IMR-90 (cell line): ENCODE measurements at regions not wholly inside any gene's neighbourhood (a gene's known extent, or its start where the extent isn't known, plus 50 kb on each side); places are given as distances from the start of the nearest gene placed in this dataset.

Source experiments
- ATAC-seq: fragments of 200-7000 bp; cut with Tn5 transposase; 2 replicates; pipeline ENCODE4 v1.9.1; 2020; ENCODE audit warnings: low read depth, mild to moderate bottlenecking, moderate library complexity
- BruUV-seq: library from RNA; stranded (reverse); fragments of 400-500 nt; replicated peaks from 2 replicates; lab custom pipeline; 2021; lab: Mats Ljungman, UMichigan
- CTCF ChIA-PET: fragments of 300-600 bp; formaldehyde crosslinking; extraction: SDS; loops from one replicate; lab custom pipeline; 2021; ENCODE audit warnings: antibody characterized with exemption; lab: Yijun Ruan, JAX
- POLR2A ChIA-PET: fragments of 300-600 bp; sonication (Branson Sonifier 250); formaldehyde crosslinking; loops from one replicate; lab custom pipeline; 2022; ENCODE audit warnings: antibody characterized with exemption; ENCODE audit not compliant: unreplicated experiment; lab: Charles Lee
- DNase-seq: peaks from one replicate; pipeline ENCODE4 v3.0.0; 2013
- H2AFZ ChIP-seq: replicated peaks from 2 replicates; pipeline ENCODE3; 2013; ENCODE audit warnings: low read length, mild to moderate bottlenecking; ENCODE audit not compliant: poor library complexity
- H2AK5ac ChIP-seq: 2 replicates; pipeline ENCODE4 v1.6.1; 2013; ENCODE audit warnings: low read depth, low read length, inconsistent platforms
- H2AK9ac ChIP-seq: replicated peaks from 2 replicates; pipeline ENCODE3; 2013; ENCODE audit warnings: mild to moderate bottlenecking, low read depth, low read length, moderate library complexity; ENCODE audit not compliant: poor library complexity
- H2BK120ac ChIP-seq: 2 replicates; pipeline ENCODE4 v1.6.1; 2013; ENCODE audit warnings: low read depth, low read length, inconsistent platforms
- H2BK15ac ChIP-seq: 3 replicates; pipeline ENCODE4 v1.6.1; 2013; ENCODE audit warnings: low read depth, low read length, inconsistent platforms
- H2BK20ac ChIP-seq: 2 replicates; pipeline ENCODE4 v1.6.1; 2013; ENCODE audit warnings: low read depth, mild to moderate bottlenecking, inconsistent platforms, low read length, moderate library complexity
- H2BK5ac ChIP-seq: 2 replicates; pipeline ENCODE4 v1.6.1; 2013; ENCODE audit warnings: mild to moderate bottlenecking, low read depth, low read length, inconsistent platforms; ENCODE audit not compliant: poor library complexity, severe bottlenecking
- H3K14ac ChIP-seq: replicated peaks from 2 replicates; pipeline ENCODE4 v1.6.1; 2013; ENCODE audit warnings: low read depth, low read length, inconsistent platforms
- H3K18ac ChIP-seq: 2 replicates; pipeline ENCODE4 v1.6.1; 2013; ENCODE audit warnings: low read depth, low read length, control low read depth
- H3K23ac ChIP-seq: 2 replicates; pipeline ENCODE4 v1.6.1; 2013; ENCODE audit warnings: low read depth, low read length, inconsistent platforms
- H3K27ac ChIP-seq: 2 replicates; pipeline ENCODE4 v1.5.1; 2013; ENCODE audit warnings: mild to moderate bottlenecking, control low read depth, low read length; ENCODE audit not compliant: insufficient read depth
- H3K27me3 ChIP-seq: 2 replicates; pipeline ENCODE4 v1.6.1; 2013; ENCODE audit warnings: low read length; ENCODE audit not compliant: control insufficient read depth, insufficient read depth
- H3K36me3 ChIP-seq: 2 replicates; pipeline ENCODE4 v1.6.1; 2013; ENCODE audit warnings: low read length, mixed read lengths; ENCODE audit not compliant: control insufficient read depth, insufficient read depth
- H3K4ac ChIP-seq: 2 replicates; pipeline ENCODE4 v1.6.1; 2013; ENCODE audit warnings: low read depth, low read length, inconsistent platforms
- H3K4me1 ChIP-seq: 2 replicates; pipeline ENCODE4 v1.6.1; 2013; ENCODE audit warnings: low read length, mixed read lengths; ENCODE audit not compliant: control insufficient read depth, insufficient read depth
- H3K4me2 ChIP-seq: 2 replicates; pipeline ENCODE4 v1.6.1; 2013; ENCODE audit warnings: low read depth, mild to moderate bottlenecking, control low read depth, low read length, moderate library complexity
- H3K4me3 ChIP-seq: 2 replicates; pipeline ENCODE4 v1.5.1; 2013; ENCODE audit warnings: low read depth, mild to moderate bottlenecking, control low read depth, low read length, moderate library complexity; ENCODE audit not compliant: insufficient read depth
- H3K56ac ChIP-seq: 2 replicates; pipeline ENCODE4 v1.6.1; 2013; ENCODE audit warnings: low read length, inconsistent platforms; ENCODE audit not compliant: insufficient read depth; ENCODE audit errors: extremely low read depth
- H3K79me1 ChIP-seq, 2 experiments: 2 replicates each; pipeline ENCODE4 v1.6.1; 2013; ENCODE audit warnings: low read length in 2 of 2, inconsistent platforms in 1 of 2, low read depth in 1 of 2
- H3K9ac ChIP-seq: 2 replicates; pipeline ENCODE4 v1.6.1; 2013; ENCODE audit warnings: low read depth, low read length, control low read depth
- H3K9me1 ChIP-seq: 2 replicates; pipeline ENCODE4 v1.6.1; 2013; ENCODE audit warnings: low read length, inconsistent platforms; ENCODE audit not compliant: insufficient read depth
- H3K9me3 ChIP-seq: 2 replicates; pipeline ENCODE4 v1.6.1; 2013; ENCODE audit warnings: low read length; ENCODE audit not compliant: control insufficient read depth, insufficient read depth
- H4K20me1 ChIP-seq: 2 replicates; pipeline ENCODE4 v1.6.1; 2013; ENCODE audit warnings: low read length, inconsistent platforms; ENCODE audit not compliant: insufficient read depth
- H4K5ac ChIP-seq: 2 replicates; pipeline ENCODE4 v1.6.1; 2013; ENCODE audit warnings: mild to moderate bottlenecking, low read depth, low read length, control low read depth
- H4K8ac ChIP-seq, 2 experiments: 2 replicates each; pipeline ENCODE4 v1.6.1; 2013; ENCODE audit warnings: low read depth in 2 of 2, low read length in 2 of 2, control low read depth in 1 of 2, inconsistent platforms in 1 of 2
- H4K91ac ChIP-seq: 2 replicates; pipeline ENCODE4 v1.6.1; 2013; ENCODE audit warnings: low read depth, low read length, inconsistent platforms; ENCODE audit not compliant: insufficient read depth
- BHLHE40 ChIP-seq: fragments of 150-350 bp; IDR thresholded peaks from 2 replicates; pipeline ENCODE4 v1.6.1; 2016; ENCODE audit warnings: mild to moderate bottlenecking, low read depth, low read length
- WGBS, 2 experiments: methylation state at CpG; one replicate each; pipeline versions ENCODE4 v1.1.5 to v1.1.7; 2013; ENCODE audit warnings: missing lambda C conversion rate in 2 of 2; ENCODE audit not compliant: insufficient read length in 1 of 2; ENCODE audit errors: extremely low coverage in 2 of 2; 5-methylcytosine and 5-hydroxymethylcytosine counted together
- dilution Hi-C: fragments of 300-500 bp; cut with HindIII; formaldehyde crosslinking; loops from one replicate; pipeline ENCODE4 v1.14.3; 2018; ENCODE audit warnings: low sequenced_read_pairs; ENCODE audit not compliant: unreplicated experiment
- in situ Hi-C: fragments of 300-500 bp; cut with MboI; formaldehyde crosslinking; loops from 3 replicates; pipeline ENCODE4 v1.14.3; 2019; ENCODE audit warnings: low sequenced_read_pairs, inconsistent platforms, mixed read lengths
- intact Hi-C: fragments of 100-400 bp; cut with micrococcal nuclease; formaldehyde crosslinking; loops from 2 replicates; pipeline ENCODE4 v1.10.0; 2022

DNA sequence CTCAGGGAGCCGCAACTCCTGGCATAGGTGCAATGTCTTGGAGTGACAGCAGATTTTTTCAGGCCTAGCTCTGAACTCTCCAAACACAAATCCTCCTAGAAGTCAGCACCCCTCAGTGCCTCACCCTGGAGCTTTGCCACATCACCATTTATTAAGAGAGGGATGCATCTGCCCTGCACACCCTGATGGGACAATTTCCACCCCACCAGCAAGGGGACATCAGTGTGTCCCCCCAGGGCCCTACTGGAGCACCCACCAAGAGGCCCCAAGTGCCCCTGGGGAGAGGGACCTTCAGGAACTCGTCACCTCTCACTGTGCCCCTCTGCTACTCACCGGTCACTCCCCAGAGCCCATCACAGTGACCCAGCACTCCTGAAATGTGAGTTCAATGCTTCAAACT lies 144.7 kb downstream of the NDUFA10 start:
- dilution Hi-C loops = no loop called here
- DNase-seq (no peak), ATAC-seq (no peak)
- H4K8ac ChIP-seq = no peak overlapping the region
- H4K91ac ChIP-seq = no peak overlapping the region
- no peak overlapping the region for H3K14ac ChIP-seq
- H3K4me3 ChIP-seq = no peak overlapping the region
- intact Hi-C loops = loop anchor here (10.0 kb wide), 1 partner anchor 846 kb away; no protein-coding TSS in a partner anchor
- POLR2A ChIA-PET = no interaction called here
- H3K18ac ChIP-seq = no peak overlapping the region
- no peak overlapping the region for H2AK5ac ChIP-seq
- CTCF ChIA-PET = no interaction called here
- no peak overlapping the region for H2BK15ac ChIP-seq
- H3K9ac ChIP-seq = no peak overlapping the region
- no peak overlapping the region for H2AFZ ChIP-seq
- H3K9me3 ChIP-seq = peaks cover 13% of the 10 kb centered on the region
- no CpG with 5 or more reads among the region's 3 CpGs for WGBS, 2 experiments
- TF ChIP-seq BHLHE40 = no peak
- no peak overlapping the region for H3K23ac ChIP-seq
- H4K20me1 ChIP-seq = no peaks in the 10 kb centered on the region
- in situ Hi-C loops = no loop called here
- no peak overlapping the region for H2AK9ac ChIP-seq
- no peak overlapping the region for H4K5ac ChIP-seq
- no peaks in the 10 kb centered on the region for H3K79me1 ChIP-seq
- no peaks in the 10 kb centered on the region for H3K9me1 ChIP-seq
- H3K27ac ChIP-seq = no peak overlapping the region
- H2BK20ac ChIP-seq = no peak overlapping the region
- H2BK5ac ChIP-seq = no peak overlapping the region
- no TSS peak for BruUV-seq
- no peak overlapping the region for H3K56ac ChIP-seq
- H3K4ac ChIP-seq = no peak overlapping the region
- H3K4me1 ChIP-seq = no peaks in the 10 kb centered on the region
- H2BK120ac ChIP-seq = no peak overlapping the region
- H3K36me3 ChIP-seq = no peaks in the 10 kb centered on the region
- H3K27me3 ChIP-seq = no peaks in the 10 kb centered on the region
- H3K4me2 ChIP-seq = no peak overlapping the region
